ENCODE measurements at regions not wholly inside any gene's neighbourhood (a gene's known extent, or its start where the extent isn't known, plus 50 kb on each side); places are given as distances from the start of the nearest gene placed in this dataset.

- Mint-ChIP-seq H3K4me1 (peaks cover 16% of the 10 kb centered on the region), H3K4me3 (no peak overlapping the region), H3K36me3 (ENCODE audit: low read depth) (no peaks in the 10 kb centered on the region), H3K27ac (peak overlapping the region; percentile 5), H3K27me3 (ENCODE audit: insufficient read depth) (peaks cover 2% of the 10 kb centered on the region), H3K9me3 (no peaks in the 10 kb centered on the region)
- Histone ChIP-seq H3K36me3 (ENCODE audit: control insufficient read depth, insufficient read depth, low read length) (no peaks in the 10 kb centered on the region), H3K27ac (ENCODE audit: low read depth, low read length) (no peak overlapping the region), H3K4me3 (ENCODE audit: low read length) (no peak overlapping the region), H3K9ac (ENCODE audit: extremely low read depth, low read length, poor library complexity, severe bottlenecking) (no peak overlapping the region), H3K4me1 (ENCODE audit: control insufficient read depth, insufficient read depth, low read length) (peaks cover 5% of the 10 kb centered on the region), H3K9me3 (ENCODE audit: control insufficient read depth, low read length) (no peaks in the 10 kb centered on the region), H3K27me3 (ENCODE audit: control insufficient read depth, insufficient read depth, low read length, poor library complexity, severe bottlenecking) (no peaks in the 10 kb centered on the region)
- 53 to 62% methylated on average over 10 of the region's 10 CpGs for WGBS, 2 experiments (ENCODE audit: insufficient coverage in 1 of 2, insufficient read length in 1 of 2)
- peak; percentile 84 for DNase-seq
- TF ChIP-seq, protein P1, sequence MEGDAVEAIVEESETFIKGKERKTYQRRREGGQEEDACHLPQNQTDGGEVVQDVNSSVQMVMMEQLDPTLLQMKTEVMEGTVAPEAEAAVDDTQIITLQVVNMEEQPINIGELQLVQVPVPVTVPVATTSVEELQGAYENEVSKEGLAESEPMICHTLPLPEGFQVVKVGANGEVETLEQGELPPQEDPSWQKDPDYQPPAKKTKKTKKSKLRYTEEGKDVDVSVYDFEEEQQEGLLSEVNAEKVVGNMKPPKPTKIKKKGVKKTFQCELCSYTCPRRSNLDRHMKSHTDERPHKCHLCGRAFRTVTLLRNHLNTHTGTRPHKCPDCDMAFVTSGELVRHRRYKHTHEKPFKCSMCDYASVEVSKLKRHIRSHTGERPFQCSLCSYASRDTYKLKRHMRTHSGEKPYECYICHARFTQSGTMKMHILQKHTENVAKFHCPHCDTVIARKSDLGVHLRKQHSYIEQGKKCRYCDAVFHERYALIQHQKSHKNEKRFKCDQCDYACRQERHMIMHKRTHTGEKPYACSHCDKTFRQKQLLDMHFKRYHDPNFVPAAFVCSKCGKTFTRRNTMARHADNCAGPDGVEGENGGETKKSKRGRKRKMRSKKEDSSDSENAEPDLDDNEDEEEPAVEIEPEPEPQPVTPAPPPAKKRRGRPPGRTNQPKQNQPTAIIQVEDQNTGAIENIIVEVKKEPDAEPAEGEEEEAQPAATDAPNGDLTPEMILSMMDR (conservative IDR thresholded peaks at IDR 0.05) = peak; percentile 18
Measured at GRCh38 chr13:97621631-97622030, 187.7 kb downstream of the RAP2A start.

DNA sequence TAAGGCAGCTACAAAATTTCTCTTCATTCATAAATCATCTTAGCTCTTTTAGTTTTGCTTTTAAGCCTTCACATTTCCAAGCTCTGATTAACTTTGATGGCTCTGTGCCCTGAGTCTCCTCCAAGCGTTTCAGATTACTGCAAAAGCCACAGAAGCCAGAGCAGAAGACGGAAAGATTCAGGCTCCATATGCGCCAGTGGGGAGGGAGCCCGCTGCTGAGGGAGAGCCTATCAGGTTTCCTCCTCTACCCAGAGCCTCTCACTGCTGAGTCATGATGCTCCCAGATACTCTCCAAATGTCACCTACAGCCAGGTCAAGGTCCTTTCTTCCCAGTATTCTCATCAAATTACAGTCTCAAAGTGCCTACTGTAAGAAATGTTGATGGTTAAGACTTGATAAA is 193.6 kb downstream of the RAP2A start:
- Histone ChIP-seq H3K27me3 (ENCODE audit: control insufficient read depth, insufficient read depth, low read length, poor library complexity, severe bottlenecking) (no peaks in the 10 kb centered on the region), H3K27ac (ENCODE audit: low read depth, low read length) (no peak overlapping the region), H3K4me3 (ENCODE audit: low read length) (no peak overlapping the region), H3K36me3 (ENCODE audit: control insufficient read depth, insufficient read depth, low read length) (no peaks in the 10 kb centered on the region), H3K9ac (ENCODE audit: extremely low read depth, low read length, poor library complexity, severe bottlenecking) (no peak overlapping the region), H3K9me3 (ENCODE audit: control insufficient read depth, low read length) (peaks cover 20% of the 10 kb centered on the region), H3K4me1 (ENCODE audit: control insufficient read depth, insufficient read depth, low read length) (peaks cover 6% of the 10 kb centered on the region)
- H3K4me3 Mint-ChIP-seq = no peak overlapping the region
- no peak overlapping the region for H3K27ac Mint-ChIP-seq
- peak; percentile 69 for DNase-seq
- WGBS, 2 experiments (ENCODE audit: insufficient coverage in 1 of 2, insufficient read length in 1 of 2) = 84 to 92% methylated on average over 2 to 4 of the region's 4 CpGs
- H3K36me3 Mint-ChIP-seq (ENCODE audit: low read depth) = peaks cover 8% of the 10 kb centered on the region
- peaks cover 18% of the 10 kb centered on the region for H3K4me1 Mint-ChIP-seq
- TF ChIP-seq, protein P1 (conservative IDR thresholded peaks at IDR 0.05) = no peak
- H3K27me3 Mint-ChIP-seq (ENCODE audit: insufficient read depth) = peaks cover 2% of the 10 kb centered on the region
- peaks cover 15% of the 10 kb centered on the region for H3K9me3 Mint-ChIP-seq

DNA sequence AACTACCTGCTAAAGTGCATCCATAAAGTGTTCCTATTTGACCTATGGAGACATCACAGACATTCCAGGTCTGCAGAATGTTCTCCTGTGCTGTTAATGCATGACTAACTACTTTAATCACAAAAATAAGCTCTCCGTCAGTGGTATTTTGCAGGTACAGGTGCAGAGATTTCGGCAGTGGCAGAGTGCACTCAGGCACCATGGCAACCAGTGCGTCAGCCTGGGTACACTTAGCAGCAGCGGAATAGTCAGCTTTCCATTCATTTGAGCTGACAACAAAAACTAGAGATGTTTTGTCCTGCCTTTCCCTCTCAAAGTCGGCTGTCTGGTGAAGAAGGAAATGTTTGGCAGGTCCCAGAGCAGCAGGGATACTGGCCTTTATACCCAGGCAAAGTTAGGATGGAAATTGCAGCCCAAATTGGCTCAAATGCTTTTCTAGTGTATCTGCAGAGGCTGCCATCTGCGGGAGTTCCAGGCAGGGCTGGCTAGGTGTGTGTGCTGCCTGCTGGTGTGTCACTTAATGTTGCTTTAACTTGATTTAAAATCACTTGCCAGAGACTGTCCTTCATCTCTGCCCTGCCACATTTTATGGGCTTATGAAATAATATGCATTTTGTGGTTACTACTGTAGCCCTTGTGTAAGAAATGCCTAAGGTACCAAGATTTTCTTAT is 195.8 kb downstream of the RAP2A start:
- peaks cover 36% of the 10 kb centered on the region for H3K9me3 Mint-ChIP-seq
- WGBS, 2 experiments (ENCODE audit: insufficient coverage in 1 of 2, insufficient read length in 1 of 2) = 82 to 87% methylated on average over 6 of the region's 6 CpGs
- H3K27ac ChIP-seq (ENCODE audit: low read depth, low read length) = no peak overlapping the region
- peaks cover 18% of the 10 kb centered on the region for H3K4me1 Mint-ChIP-seq
- H3K4me3 Mint-ChIP-seq = no peak overlapping the region
- peaks cover 2% of the 10 kb centered on the region for H3K27me3 Mint-ChIP-seq (ENCODE audit: insufficient read depth)
- peaks cover 41% of the 10 kb centered on the region for H3K9me3 ChIP-seq (ENCODE audit: control insufficient read depth, low read length)
- peaks cover 6% of the 10 kb centered on the region for H3K4me1 ChIP-seq (ENCODE audit: control insufficient read depth, insufficient read depth, low read length)
- H3K36me3 Mint-ChIP-seq (ENCODE audit: low read depth) = peaks cover 25% of the 10 kb centered on the region
- TF ChIP-seq, protein P1 (conservative IDR thresholded peaks at IDR 0.05) = no peak
- H3K36me3 ChIP-seq (ENCODE audit: control insufficient read depth, insufficient read depth, low read length) = peaks cover 4% of the 10 kb centered on the region
- DNase-seq = no peak
- H3K9ac ChIP-seq (ENCODE audit: extremely low read depth, low read length, poor library complexity, severe bottlenecking) = no peak overlapping the region
- H3K27me3 ChIP-seq (ENCODE audit: control insufficient read depth, insufficient read depth, low read length, poor library complexity, severe bottlenecking) = no peaks in the 10 kb centered on the region
- H3K4me3 ChIP-seq (ENCODE audit: low read length) = no peak overlapping the region
- no peak overlapping the region for H3K27ac Mint-ChIP-seq

All from endodermal cell (in vitro differentiated cells).